Endothelial cell of hepatic sinusoid (primary cell): ENCODE measurements at regions not wholly inside any gene's neighbourhood (a gene's known extent, or its start where the extent isn't known, plus 50 kb on each side); places are given as distances from the start of the nearest gene placed in this dataset.

Experiments
- in situ Hi-C: cut with HindIII; loops from 2 replicates; pipeline ENCODE4 v1.10.0; 2017; ENCODE audit warnings: low sequenced_read_pairs

GRCh38 chr20:60064554-60065196 is 106.5 kb downstream of the CDH26 start:
- in situ Hi-C loops: no loop called here

DNA sequence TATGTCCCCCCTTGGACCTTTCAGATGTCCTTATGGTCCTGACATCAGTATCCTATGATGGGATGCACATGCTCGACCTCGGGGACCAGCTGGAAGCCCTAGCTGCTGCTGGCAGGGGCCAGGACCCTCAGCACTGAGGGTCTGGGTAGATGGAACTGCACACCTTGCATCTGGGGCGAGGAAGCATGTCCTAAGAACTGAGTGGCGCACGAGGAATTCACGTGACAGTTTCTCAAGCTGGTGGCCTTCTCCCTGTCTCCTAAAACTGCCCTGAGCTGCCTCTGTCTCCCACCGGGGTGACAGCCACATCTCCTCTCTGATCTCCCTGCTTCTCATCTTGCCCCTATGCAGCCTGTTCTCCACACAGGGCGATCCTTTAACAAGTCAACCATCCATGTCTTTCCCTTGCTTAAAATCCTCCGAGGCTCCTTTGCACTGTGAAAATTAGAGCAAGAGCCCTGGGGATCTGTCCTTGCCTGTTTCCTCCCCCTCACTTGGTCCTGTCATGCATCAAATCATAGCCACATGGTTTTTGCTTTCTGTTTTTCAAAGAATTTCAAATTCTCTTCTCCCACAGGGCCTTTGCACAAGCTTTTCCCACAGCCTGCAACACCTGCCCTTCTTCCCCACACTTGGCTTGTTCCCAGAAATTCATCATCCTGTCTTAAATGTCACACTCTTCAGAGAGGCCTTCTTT is 107.7 kb downstream of the CDH26 start:
- in situ Hi-C loops: no loop called here

DNA sequence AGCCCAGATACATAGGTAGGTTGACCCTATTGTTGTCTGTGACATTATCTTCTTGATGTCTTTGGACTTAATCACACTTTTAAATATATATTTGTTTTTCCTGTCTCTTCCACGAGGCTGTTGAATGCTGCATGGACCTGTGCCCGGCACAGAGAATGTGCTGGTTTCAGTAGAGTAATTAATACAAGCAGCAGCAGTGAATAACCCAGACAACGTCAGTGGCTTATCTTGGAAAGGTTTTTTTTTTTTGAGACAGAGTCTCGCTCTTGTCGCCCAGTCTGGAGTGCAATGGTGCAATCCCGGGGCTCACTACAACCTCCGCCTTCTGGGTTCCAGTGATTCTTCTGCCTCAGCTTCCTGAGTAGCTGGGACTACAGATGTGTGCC is 108.2 kb downstream of the CDH26 start:
- in situ Hi-C loops: no loop called here

DNA sequence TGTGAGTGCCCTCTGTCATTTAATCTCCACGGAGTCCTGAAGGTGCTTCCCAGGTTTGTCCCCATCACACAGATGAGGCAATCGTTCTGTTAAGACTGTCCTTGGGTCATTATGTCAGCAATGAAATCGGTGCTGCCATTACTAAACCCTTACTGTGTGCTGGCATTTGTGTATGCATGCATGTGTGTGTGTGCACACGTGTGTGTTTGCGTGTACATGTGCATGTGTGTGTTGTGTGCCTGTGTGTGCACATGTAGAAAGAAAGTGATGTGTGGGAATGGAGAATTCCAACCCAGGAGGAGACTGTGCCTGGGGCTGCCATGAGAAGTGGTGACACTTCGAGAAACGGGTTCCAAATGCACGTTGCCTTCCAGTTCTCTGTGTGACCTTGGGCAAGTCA is 110.3 kb downstream of the CDH26 start:
- in situ Hi-C loops: no loop called here

DNA sequence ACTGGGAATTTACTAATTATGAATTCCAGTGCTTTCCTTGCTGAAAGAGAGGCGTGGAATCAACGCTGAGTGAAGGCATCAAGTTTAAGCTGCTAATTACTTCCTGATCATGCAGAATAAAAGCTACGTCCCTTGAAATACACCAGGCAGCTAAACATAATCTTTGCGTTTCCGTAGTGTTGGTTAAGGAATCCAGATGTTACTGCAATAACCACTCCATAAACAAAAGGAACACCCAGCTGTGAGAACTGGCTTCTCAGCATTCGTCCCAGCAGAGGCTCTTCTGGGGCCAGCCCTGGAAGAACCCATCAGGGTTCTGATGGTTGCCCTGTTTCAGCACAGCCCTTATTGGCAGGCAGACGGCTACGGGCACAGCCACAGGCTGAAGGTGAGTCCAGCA is 111.4 kb downstream of the CDH26 start:
- in situ Hi-C loops: no loop called here

DNA sequence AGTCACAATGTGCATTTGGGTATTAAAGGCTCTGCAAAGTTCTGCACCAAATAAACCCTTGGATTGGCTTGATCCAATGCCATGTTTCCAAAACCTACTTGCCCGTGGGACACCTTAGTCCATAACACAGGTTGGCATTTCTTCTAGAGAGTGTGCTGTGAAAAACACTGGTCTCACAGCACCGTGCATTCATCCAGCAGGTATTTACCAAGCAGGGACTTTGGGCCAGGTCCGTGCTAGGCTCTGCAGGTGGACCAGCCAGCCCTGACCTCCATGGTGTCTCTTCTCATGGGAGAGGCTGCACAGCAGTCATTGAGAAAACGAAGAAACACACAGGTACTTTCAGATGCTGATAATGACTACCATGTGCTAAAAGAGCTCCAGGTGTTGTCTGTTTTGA is 112.6 kb downstream of the CDH26 start:
- in situ Hi-C loops: no loop called here

GRCh38 chr20:60071965-60072364 is 113.7 kb downstream of the CDH26 start:
- in situ Hi-C loops: no loop called here

DNA sequence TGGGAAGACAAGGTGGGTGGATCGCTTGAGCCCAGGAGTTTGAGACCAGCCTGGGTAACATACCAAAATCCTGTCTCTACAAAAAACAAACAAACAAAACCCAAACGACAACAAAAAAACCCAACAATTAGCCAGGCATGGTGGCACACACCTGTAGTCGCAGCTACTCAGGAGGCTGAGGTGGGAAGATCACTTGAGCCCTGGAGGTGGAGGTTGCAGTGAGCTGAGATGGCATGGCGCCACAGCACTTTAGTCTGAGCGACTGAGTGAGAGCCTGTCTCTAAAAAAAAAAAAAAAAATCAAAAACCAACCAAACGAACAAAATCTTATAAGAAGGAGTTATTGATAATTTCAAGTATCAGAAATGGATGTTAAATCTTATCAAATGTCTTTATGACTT is 114.9 kb downstream of the CDH26 start:
- in situ Hi-C loops: no loop called here

DNA sequence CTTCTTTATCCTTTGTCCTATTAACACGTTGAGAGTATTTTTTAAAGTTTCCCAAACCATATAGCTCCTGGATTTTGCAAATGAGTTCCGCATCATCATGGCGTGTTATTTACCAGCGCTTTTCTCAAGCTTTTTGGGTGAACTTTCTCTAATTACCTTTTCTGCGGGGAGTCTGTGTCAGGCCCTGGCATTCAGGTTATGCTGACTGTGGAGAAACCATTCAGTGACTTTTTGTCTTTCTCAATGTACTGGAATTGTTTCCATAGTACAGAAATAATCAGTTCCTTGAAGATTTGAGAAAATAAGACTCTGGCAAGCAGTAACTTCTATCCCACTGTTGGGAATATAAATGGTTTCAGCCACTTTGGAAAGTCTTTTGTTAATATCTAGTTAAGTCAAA is 115.3 kb downstream of the CDH26 start:
- in situ Hi-C loops: no loop called here

DNA sequence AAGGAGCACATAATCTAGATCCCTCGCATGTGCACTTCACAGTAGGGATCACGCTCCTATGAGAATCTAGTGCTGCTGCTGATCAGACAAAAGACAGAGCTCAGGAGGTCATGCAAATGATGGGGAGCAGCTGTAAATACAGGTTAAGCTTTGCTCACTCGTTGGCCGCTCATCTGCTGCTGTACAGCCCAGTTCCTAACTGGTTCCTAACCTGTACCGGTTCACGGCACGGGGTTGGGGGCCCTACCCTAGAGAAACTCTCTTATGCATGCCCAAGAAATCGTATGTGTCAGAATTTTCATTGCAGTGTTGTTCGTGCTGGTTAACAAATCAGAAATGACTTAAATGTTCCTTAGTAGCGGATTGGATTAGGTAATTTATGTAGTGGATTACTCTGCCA is 116.1 kb downstream of the CDH26 start:
- in situ Hi-C loops: no loop called here

GRCh38 chr20:60078351-60079250 is 120.4 kb downstream of the CDH26 start:
- in situ Hi-C loops: no loop called here

GRCh38 chr20:60080401-60080800 is 122.2 kb downstream of the CDH26 start:
- in situ Hi-C loops: no loop called here

GRCh38 chr20:60085551-60086132 is 127.4 kb downstream of the CDH26 start:
- in situ Hi-C loops: no loop called here

DNA sequence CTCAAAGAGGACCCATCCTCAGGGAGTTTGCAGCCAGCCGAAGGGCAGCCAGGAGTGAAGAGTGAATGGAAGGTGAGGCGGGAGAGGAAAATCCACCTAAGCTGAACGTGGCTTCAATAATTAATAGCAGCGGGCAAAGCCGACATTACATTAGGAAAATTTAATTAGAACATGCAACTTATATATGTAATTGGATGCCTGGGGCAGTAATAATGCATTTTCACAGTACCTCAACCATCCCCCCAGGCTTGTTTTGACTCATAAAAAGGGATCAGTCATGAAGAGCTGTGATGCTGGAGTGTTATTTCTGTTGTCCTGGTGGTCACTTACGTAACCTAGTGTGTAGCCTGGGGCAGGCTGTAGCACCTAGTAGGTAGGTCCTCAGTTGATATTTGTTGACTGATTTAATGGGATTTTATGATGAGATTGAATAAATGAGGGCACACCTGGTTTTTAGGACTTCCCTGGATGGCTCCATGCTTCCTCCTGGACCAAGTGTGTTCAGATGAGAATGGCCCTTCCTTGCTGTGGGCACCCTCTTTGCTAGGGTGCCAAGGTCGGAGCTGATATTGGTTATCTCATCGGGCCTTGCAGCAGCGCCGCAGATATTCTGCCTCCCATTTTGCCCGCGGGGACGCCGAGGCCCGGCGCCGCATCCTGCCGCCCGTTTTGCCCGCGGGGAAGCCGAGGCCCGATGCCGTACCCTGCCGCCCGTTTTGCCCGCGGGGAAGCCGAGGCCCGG is 128.8 kb downstream of the CDH26 start:
- in situ Hi-C loops: no loop called here

- in situ Hi-C loops: no loop called here
Observed at GRCh38 chr20:60087563-60088105, 129.4 kb downstream of the CDH26 start.

DNA sequence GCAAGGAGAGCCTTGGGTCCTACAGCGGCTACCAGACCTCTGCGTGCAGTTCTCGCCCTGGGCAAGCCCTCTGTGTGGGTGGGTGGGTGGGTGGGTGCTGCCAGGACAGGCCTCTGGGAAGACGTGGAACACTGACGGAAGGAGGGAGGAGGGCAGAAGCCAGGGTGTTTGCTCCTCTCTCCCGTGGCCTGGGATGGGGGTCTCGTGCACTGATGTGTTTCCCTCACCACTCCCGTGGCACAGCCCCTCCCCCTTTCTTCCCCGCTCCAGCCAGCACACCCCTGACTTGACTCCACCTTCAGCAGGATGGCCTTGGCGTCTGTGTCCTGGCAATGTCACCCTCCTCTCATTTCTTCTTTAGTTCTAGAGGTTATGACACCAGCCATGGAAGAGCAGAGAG is 130.0 kb downstream of the CDH26 start:
- in situ Hi-C loops: no loop called here

DNA sequence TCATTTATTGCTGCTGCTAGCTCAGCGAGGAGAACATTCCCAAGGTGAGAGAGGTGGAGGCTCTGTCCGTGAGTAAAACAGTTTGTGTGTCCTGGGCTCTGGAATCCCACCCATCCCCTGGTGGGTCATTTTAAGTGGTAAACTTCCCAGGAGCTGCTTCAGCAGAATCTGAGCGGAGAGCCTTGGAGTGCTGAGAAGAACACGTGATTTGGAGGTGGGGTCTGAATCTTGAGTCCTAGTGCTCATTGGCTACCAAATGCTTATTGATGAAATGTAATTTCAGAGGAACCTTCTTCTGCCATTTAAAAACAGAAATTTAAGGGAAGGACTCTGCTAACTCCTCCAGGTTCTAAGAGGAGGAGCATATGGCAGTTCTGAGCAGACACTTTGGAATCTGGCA is 132.4 kb downstream of the CDH26 start:
- in situ Hi-C loops: no loop called here

- in situ Hi-C loops: no loop called here
Observed at GRCh38 chr20:60091305-60091704, 133.1 kb downstream of the CDH26 start.

GRCh38 chr20:60091861-60092260 is 133.6 kb downstream of the CDH26 start:
- in situ Hi-C loops: no loop called here

GRCh38 chr20:60092729-60093128 is 134.5 kb downstream of the CDH26 start:
- in situ Hi-C loops: no loop called here

DNA sequence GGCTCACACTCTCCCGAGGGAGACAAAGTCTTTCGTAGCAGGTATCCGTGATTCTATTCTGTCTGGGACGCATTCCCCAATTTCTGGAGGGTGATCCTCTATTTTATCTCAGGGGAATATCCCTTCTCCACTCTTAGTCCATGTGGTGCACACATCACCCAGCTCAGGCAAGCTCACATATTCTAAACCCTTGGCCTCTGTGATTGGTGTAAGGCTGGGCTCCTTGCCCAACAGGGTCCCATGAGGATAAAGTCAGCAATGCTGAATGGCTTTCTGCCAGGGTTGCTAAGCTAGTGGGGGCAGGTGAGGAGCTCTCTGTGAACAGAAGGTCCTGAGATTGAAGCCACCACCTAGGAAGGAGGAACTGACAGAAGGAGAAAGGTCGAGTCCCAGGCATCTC is 137.2 kb downstream of the CDH26 start:
- in situ Hi-C loops: no loop called here
